Activated CD4-positive, alpha-beta T cell treated with anti-CD3 and anti-CD28 coated beads for 36 hours (primary cell): ENCODE measurements at regions not wholly inside any gene's neighbourhood (a gene's known extent, or its start where the extent isn't known, plus 50 kb on each side); places are given as distances from the start of the nearest gene placed in this dataset.
"Not testable (repeated sequence)": the region's sequence is repeated elsewhere in the genome, so short reads cannot be mapped to it uniquely, and the experiment has no call there.

Experiments
- ATAC-seq: fragments of 200-7000 bp; cut with Tn5 transposase; one replicate; pipeline ENCODE4 v1.10.0; 2021; ENCODE audit warnings: mild to moderate bottlenecking, moderate library complexity
- CTCF ChIA-PET: fragments of 350-600 bp; sonication (Branson Sonifier 250); formaldehyde crosslinking; loops from one replicate; lab custom pipeline; 2021; ENCODE audit warnings: antibody characterized with exemption; lab: Charles Lee
- POLR2A ChIA-PET: fragments of 350-600 bp; sonication (Branson Sonifier 250); formaldehyde crosslinking; loops from one replicate; lab custom pipeline; 2021; ENCODE audit warnings: antibody characterized with exemption, inconsistent platforms; lab: Charles Lee
- DNase-seq: peaks from one replicate; pipeline ENCODE4 v3.0.0-alpha.2; 2020
- H3K27ac Mint-ChIP-seq: one replicate; pipeline ENCODE4 v1.8.0; 2021; ENCODE audit warnings: mixed read lengths
- H3K27me3 Mint-ChIP-seq: one replicate; pipeline ENCODE4 v1.8.0; 2021; ENCODE audit warnings: mixed read lengths
- H3K36me3 Mint-ChIP-seq: one replicate; pipeline ENCODE4 v1.8.0; 2021; ENCODE audit warnings: low read depth, mixed read lengths
- H3K4me1 Mint-ChIP-seq: one replicate; pipeline ENCODE4 v1.8.0; 2021; ENCODE audit warnings: mixed read lengths
- H3K4me3 Mint-ChIP-seq: one replicate; pipeline ENCODE4 v1.8.0; 2021; ENCODE audit warnings: mild to moderate bottlenecking, moderate library complexity, mixed read lengths
- H3K9me3 Mint-ChIP-seq: one replicate; pipeline ENCODE4 v1.8.0; 2021; ENCODE audit warnings: low read depth, mixed read lengths
- intact Hi-C, 2 experiments: fragments of 100-400 bp; cut with DNase I in 1 of 2; cut with micrococcal nuclease in 1 of 2; formaldehyde crosslinking; loops; one replicate each; pipeline versions ENCODE4 v1.14.2 to v1.15.1; 2022 to 2024; cut with DNase I, micrococcal nuclease

- Mint-ChIP-seq H3K27me3 (peaks cover 2% of the 10 kb centered on the region), H3K27ac (no peak overlapping the region), H3K4me3 (no peak overlapping the region), H3K9me3 (peaks cover 18% of the 10 kb centered on the region), H3K36me3 (no peaks in the 10 kb centered on the region), H3K4me1 (no peaks in the 10 kb centered on the region)
- no peak for DNase-seq
- intact Hi-C loops, result no loop called here
- ATAC-seq, result no peak
- POLR2A ChIA-PET, result no interaction called here
- CTCF ChIA-PET, result no interaction called here
Observed at GRCh38 chr4:13678186-13678924, 50.8 kb upstream of the BOD1L1 start.

DNA sequence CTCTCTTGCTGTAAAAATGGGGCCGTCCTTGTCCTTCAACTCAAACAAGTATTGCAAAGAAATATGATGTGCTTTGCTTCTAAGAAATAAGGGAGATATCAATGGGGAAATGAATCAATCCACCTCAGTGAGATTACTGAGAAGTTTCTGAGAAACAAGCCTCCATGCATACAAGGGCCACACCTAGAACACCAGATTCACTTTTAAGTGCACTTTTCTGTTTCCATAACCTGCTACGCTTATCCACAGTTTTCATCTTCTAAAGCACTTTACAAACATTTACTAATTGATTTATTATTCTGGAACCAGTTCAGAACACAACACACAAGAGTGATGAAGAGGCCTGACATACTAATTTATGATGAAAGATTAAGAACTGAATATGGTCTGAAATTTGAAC, 54.0 kb upstream of the BOD1L1 start:
- no peaks in the 10 kb centered on the region for H3K4me1 Mint-ChIP-seq
- ChIA-PET POLR2A (interaction anchor here (0.7 kb wide), 1 partner anchor 140 kb away, joined by 3 read pairs; no protein-coding TSS in a partner anchor), CTCF (no interaction called here)
- no peak for ATAC-seq
- no peak for DNase-seq
- H3K27ac Mint-ChIP-seq, result no peak overlapping the region
- H3K4me3 Mint-ChIP-seq, result no peak overlapping the region
- peaks cover 22% of the 10 kb centered on the region for H3K9me3 Mint-ChIP-seq
- no peaks in the 10 kb centered on the region for H3K36me3 Mint-ChIP-seq
- H3K27me3 Mint-ChIP-seq, result no peaks in the 10 kb centered on the region
- intact Hi-C loops, result no loop called here

GRCh38 chr4:13694256-13694655, 66.7 kb upstream of the BOD1L1 start:
- Mint-ChIP-seq H3K9me3 (peaks cover 6% of the 10 kb centered on the region), H3K36me3 (peaks cover 2% of the 10 kb centered on the region), H3K4me1 (no peaks in the 10 kb centered on the region), H3K27ac (no peak overlapping the region), H3K27me3 (peaks cover 10% of the 10 kb centered on the region), H3K4me3 (no peak overlapping the region)
- no peak for ATAC-seq
- ChIA-PET CTCF (no interaction called here), POLR2A (no interaction called here)
- intact Hi-C loops, result no loop called here
- DNase-seq, result no peak

DNA sequence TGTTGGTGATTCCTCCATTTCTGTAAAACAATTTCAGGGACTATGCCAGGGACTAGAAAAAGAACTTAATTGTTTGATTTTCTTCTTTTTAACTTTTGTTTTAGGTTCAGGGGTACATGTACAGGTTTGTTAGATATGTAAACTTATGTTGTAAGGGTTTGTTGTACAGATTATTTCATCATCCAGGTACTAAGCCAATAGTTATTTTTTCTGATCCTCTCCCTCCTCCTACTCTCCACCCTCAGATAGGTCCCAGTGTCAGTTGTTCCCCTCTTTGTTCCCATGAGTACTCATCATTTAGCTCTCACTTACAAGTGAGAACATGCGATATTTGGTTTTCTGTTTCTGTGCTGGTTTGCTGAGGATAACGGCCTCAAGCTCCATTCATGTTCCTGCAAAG, 70.8 kb upstream of the BOD1L1 start:
- Mint-ChIP-seq H3K4me3 (no peak overlapping the region), H3K4me1 (no peaks in the 10 kb centered on the region), H3K27me3 (peaks cover 11% of the 10 kb centered on the region), H3K9me3 (no peaks in the 10 kb centered on the region), H3K36me3 (no peaks in the 10 kb centered on the region), H3K27ac (no peak overlapping the region)
- POLR2A ChIA-PET, result no interaction called here
- CTCF ChIA-PET, result interaction anchor here (0.7 kb wide), 1 partner anchor 42 kb away, joined by 3 read pairs; no protein-coding TSS in a partner anchor
- DNase-seq (no peak), ATAC-seq (no peak)
- intact Hi-C loops, result no loop called here

DNA sequence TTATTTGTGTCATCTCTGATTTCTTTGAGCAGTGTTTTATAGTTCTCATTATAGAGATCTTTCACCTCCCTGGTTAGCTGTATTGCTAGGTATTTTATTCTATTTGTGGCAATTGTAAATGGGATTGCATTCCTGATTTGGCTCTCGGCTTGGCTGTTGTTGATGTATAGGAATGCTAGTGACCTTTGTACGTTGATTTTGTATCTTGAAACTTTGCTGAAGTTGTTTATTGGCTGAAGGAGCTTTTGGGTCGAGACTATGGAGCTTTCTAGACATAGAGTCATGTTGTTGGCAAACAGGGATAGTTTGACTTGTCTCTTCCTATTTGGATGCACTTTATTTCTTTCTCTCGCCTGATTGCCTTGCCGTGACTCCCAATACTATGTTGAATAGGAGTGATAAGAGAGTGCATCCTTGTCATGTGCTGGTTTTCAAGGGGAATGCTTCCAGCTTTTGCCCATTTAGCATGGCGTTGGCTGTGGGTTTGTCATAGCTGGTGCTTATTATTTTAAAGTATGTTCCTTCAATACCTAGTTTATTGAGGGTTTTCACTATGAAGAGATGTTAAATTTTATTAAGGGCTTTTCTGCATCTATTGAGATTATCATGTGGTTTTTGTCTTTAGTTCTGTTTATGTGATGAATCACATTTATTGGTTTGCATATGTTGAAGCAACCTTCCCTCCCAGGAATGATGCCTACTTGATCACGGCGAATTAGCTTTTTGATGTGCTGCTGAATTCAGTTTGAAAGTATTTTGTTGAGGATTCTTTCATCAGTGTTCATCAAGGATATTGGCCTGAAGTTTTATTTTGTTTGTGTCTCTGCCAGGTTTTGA, 72.7 kb upstream of the BOD1L1 start:
- ChIA-PET POLR2A (no interaction called here), CTCF (no interaction called here)
- intact Hi-C loops, result no loop called here
- Mint-ChIP-seq H3K36me3 (no peaks in the 10 kb centered on the region), H3K4me3 (no peak overlapping the region), H3K9me3 (no peaks in the 10 kb centered on the region), H3K27me3 (peaks cover 4% of the 10 kb centered on the region), H3K4me1 (no peaks in the 10 kb centered on the region), H3K27ac (no peak overlapping the region)
- DNase-seq (no peak), ATAC-seq (no peak)

- H3K4me3 Mint-ChIP-seq, H3K27me3 Mint-ChIP-seq, intact Hi-C loops, POLR2A ChIA-PET, H3K9me3 Mint-ChIP-seq, H3K36me3 Mint-ChIP-seq, ATAC-seq, H3K27ac Mint-ChIP-seq, DNase-seq, CTCF ChIA-PET, H3K4me1 Mint-ChIP-seq: not testable (repeated sequence)
Observed at GRCh38 chr4:13700858-13701140, 73.3 kb upstream of the BOD1L1 start.

DNA sequence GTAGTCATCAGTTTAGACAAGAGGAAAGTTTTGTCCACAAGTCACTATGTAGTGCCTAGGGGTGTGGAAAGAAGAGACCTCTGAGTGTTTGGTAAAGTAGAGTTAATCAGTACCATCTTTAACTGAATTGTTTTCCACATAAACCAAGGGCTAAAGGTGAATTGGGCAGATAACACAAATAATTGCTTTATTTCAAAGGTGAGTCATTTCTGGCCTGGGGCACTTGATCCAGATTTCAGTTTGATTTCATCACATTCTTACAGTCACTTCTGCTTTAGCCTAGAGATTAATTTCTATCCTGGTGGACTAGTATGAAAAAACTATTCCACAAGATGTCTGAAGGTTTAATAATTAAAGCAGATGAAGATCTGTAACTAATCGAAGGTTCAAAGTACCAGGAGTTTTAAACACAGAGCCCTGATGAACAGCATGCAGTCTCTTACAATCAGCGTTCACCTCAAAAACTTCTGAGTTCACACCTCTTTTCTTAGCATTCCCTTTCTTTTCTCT, 74.5 kb upstream of the BOD1L1 start:
- DNase-seq (no peak), ATAC-seq (no peak)
- ChIA-PET POLR2A (no interaction called here), CTCF (no interaction called here)
- intact Hi-C loops, result no loop called here
- Mint-ChIP-seq H3K4me3 (no peak overlapping the region), H3K27ac (no peak overlapping the region), H3K4me1 (no peaks in the 10 kb centered on the region), H3K27me3 (peaks cover 7% of the 10 kb centered on the region), H3K36me3 (no peaks in the 10 kb centered on the region), H3K9me3 (no peaks in the 10 kb centered on the region)

DNA sequence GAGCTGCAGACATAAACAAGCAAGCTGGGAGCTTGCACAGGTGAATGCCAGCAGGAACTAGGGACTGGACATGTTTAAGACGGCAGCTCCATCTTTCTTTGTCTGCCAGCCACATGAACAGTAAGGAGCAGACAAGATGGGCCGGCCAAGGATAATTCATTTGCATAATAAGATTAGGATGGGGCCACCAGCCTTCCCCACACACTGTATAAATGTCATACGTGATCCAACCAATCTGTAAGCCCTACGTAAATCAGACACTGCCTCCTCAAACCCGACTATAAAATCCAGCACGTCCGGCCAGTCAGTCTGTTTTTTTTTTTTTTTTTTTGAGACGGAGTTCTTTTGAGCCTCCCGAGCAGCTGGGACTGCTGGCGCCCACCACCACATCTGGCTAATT, 75.6 kb upstream of the BOD1L1 start:
- no peaks in the 10 kb centered on the region for H3K9me3 Mint-ChIP-seq
- ATAC-seq (no peak), DNase-seq (no peak)
- CTCF ChIA-PET, result no interaction called here
- H3K4me1 Mint-ChIP-seq, result no peaks in the 10 kb centered on the region
- H3K36me3 Mint-ChIP-seq, result no peaks in the 10 kb centered on the region
- H3K27ac Mint-ChIP-seq, result no peak overlapping the region
- no peak overlapping the region for H3K4me3 Mint-ChIP-seq
- intact Hi-C loops, result no loop called here
- H3K27me3 Mint-ChIP-seq, result peaks cover 12% of the 10 kb centered on the region
- POLR2A ChIA-PET, result no interaction called here

GRCh38 chr4:13704035-13704434, 76.5 kb upstream of the BOD1L1 start:
- Mint-ChIP-seq H3K36me3 (no peaks in the 10 kb centered on the region), H3K4me3 (no peak overlapping the region), H3K4me1 (no peaks in the 10 kb centered on the region), H3K9me3 (no peaks in the 10 kb centered on the region), H3K27me3 (peaks cover 11% of the 10 kb centered on the region), H3K27ac (no peak overlapping the region)
- ChIA-PET CTCF (no interaction called here), POLR2A (no interaction called here)
- ATAC-seq (no peak), DNase-seq (no peak)
- intact Hi-C loops, result no loop called here

- peaks cover 10% of the 10 kb centered on the region for H3K27me3 Mint-ChIP-seq
- ChIA-PET CTCF (no interaction called here), POLR2A (no interaction called here)
- DNase-seq, result no peak
- intact Hi-C loops, result no loop called here
- H3K36me3 Mint-ChIP-seq, result no peaks in the 10 kb centered on the region
- H3K27ac Mint-ChIP-seq, result no peak overlapping the region
- ATAC-seq, result no peak
- H3K4me1 Mint-ChIP-seq, result no peaks in the 10 kb centered on the region
- no peaks in the 10 kb centered on the region for H3K9me3 Mint-ChIP-seq
- H3K4me3 Mint-ChIP-seq, result no peak overlapping the region
Observed at GRCh38 chr4:13704761-13705160, 77.2 kb upstream of the BOD1L1 start.

GRCh38 chr4:13705521-13706041, 78.1 kb upstream of the BOD1L1 start:
- Mint-ChIP-seq H3K9me3 (no peaks in the 10 kb centered on the region), H3K4me3 (no peak overlapping the region), H3K27ac (no peak overlapping the region), H3K4me1 (no peaks in the 10 kb centered on the region), H3K27me3 (peaks cover 10% of the 10 kb centered on the region), H3K36me3 (no peaks in the 10 kb centered on the region)
- intact Hi-C loops, result no loop called here
- DNase-seq (no peak), ATAC-seq (no peak)
- ChIA-PET CTCF (no interaction called here), POLR2A (no interaction called here)

DNA sequence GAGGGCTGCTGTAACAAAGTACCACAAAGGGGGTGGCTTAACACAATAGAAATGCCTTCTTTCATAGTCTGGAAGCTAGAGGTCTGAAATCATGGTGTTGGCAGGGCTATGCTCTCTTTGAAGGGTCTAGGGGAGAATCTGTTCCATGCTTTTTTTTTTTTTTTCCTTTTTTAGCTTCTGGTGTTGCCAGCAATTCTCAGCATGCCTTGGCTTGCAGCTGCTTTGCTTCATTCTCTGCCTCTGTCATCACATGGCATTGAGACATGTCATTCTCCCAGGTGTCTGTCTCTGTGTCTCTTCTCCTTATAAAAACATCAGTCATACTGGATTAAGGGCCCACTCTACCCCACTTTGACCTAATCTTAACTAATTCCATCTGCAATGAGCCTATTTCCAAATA, 78.6 kb upstream of the BOD1L1 start:
- Mint-ChIP-seq H3K4me1 (no peaks in the 10 kb centered on the region), H3K36me3 (no peaks in the 10 kb centered on the region), H3K4me3 (no peak overlapping the region), H3K27ac (no peak overlapping the region), H3K27me3 (peaks cover 10% of the 10 kb centered on the region), H3K9me3 (no peaks in the 10 kb centered on the region)
- CTCF ChIA-PET, result no interaction called here
- ATAC-seq (no peak), DNase-seq (no peak)
- intact Hi-C loops, result no loop called here
- POLR2A ChIA-PET, result no interaction called here
